Activated naive CD4-positive, alpha-beta T cell treated with Interleukin-2 at 50 U/mL for 16 hours (primary cell): ENCODE measurements at regions not wholly inside any gene's neighbourhood (a gene's known extent, or its start where the extent isn't known, plus 50 kb on each side); places are given as distances from the start of the nearest gene placed in this dataset.
"Not testable (repeated sequence)": the region's sequence is repeated elsewhere in the genome, so short reads cannot be mapped to it uniquely, and the experiment has no call there.

ENCODE experiments used
- DNase-seq: peaks from one replicate; pipeline ENCODE4 v3.0.0-alpha.2; 2020

GRCh38 chr3:66552846-66553245 is 52.0 kb upstream of the LRIG1 start:
- no peak for DNase-seq

DNA sequence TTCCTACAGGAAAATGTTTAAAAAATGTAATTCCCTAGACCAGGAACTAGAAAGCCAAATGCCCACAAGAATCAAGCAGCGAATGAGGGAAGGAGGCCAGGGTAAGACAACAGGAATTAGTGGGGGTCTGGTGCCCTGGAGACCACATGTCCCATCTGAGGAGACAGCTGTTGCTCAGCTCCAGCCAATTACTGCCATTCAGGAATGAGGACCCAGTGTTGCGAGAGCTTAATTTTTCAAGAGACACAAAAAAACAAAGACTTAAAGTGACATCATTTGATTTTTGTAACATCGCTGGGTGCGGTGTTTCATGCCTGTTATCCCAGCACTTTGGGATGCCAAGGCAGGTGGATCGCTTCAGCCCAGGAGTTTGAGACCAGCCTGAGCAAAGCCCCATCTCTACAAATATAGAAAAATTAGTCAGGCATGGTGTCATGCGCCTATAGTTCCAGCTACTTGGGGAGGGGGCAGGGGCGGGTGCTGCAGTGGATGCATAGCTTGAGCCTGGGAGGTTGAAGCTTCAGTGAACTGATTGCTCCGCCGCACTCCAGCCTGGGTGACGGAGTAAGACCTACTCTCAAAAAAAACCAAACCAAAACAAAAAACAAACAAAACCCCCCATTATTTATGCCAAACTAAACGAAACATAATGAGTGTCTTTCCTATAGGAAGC is 52.8 kb upstream of the LRIG1 start:
- no peak for DNase-seq

DNA sequence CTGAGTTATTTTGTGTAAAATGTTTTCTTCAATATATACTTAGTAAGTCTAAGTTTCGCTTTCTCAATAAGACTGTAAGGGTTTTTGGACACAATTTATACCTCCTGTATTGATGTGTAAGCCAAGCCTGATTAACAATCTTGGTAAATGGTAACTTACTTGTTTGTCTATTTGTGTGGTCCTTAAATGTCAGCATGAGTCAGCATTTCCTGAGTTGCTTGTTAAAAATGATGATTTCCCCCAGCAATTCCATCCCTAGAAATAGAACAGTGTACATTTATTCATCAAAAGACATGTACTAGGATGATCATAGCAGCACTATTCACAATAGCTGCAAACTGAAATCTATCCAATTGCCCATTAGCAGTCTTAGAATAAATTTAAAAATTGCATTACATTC is 53.4 kb upstream of the LRIG1 start:
- DNase-seq: no peak

- DNase-seq: no peak
These were observed 54.5 kb upstream of the LRIG1 start for GRCh38 chr3:66555214-66555844.

- DNase-seq: no peak
These were observed 56.3 kb upstream of the LRIG1 start for GRCh38 chr3:66557170-66557569.

DNA sequence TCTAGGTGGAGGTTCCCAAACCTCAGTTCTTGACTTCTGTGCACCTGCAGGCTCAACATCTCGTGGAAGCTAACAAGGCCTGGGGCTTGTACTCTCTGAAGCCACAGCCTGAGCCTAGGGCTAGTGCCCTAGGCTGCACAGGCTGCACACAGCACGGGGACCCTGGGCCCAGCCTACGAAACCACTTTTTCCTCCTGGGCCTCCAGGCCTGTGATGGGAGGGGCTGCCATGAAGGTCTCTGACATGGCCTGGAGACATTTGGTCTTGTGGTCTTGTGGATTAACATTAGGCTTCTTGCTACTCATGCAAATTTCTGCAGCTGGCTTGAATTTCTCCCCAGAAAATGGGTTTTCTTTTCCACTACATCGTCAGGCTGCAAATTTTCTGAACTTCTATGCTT is 59.1 kb upstream of the LRIG1 start:
- DNase-seq: not testable (repeated sequence)

GRCh38 chr3:66561367-66561766 is 60.5 kb upstream of the LRIG1 start:
- no peak for DNase-seq

DNA sequence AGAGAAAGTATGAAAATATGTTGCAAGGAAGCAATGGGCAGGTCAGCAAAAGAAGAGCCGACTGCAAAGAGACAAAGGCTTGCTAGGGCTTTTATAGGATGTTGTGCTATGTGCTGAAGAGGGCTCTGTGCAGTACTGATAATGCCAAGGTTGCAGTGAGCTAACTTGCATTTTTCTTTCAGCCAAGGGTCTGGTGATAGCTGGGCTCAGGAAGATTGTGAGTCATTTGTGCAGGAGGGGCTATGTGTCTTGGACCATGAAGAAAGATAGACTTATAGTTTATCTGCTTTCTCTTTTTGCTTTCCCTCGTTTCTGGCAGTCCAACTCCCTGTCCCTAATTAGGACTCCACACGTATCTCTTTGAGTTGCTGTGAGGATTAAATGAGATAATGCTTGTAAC is 64.5 kb upstream of the LRIG1 start:
- no peak for DNase-seq

GRCh38 chr3:66567077-66567476 is 66.3 kb upstream of the LRIG1 start:
- DNase-seq: no peak

GRCh38 chr3:66572090-66572675 is 71.4 kb upstream of the LRIG1 start:
- no peak for DNase-seq

DNA sequence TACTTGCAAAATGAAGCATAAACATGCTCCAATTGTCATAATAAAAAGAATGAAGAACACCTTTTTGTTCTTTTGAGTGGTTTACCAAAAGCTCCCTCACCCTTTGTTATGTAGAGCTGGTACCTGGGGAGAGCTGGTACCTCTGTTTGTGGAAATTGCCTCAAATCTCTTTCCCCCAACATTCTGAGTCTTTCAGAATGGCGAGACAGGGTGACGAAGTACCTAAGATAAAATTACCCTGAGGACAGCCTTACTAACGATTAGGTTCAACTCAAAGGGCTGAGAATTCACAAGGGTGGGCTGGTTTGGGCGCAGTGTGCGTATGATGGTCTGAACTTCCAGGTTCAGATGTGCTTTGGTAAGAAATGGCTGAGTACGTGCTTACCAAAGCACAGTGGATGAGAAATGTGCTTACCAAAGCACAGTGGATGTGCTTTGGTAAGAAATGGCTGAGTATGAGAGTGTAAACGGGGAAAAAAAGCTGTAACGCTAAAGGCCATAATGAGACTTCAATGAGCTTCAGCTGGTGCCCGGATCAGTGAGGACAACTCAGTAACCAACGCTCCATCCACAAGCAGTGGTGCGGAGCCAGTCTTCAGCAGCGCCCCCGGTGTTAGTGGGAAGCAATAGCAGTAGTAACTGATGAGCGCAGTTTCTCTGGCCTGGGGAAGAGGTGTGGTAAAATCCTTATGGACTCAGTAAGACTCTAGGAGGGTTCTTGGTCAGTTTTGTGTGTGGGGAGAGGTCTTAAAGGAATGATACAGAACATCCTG is 72.3 kb upstream of the LRIG1 start:
- DNase-seq: no peak

DNA sequence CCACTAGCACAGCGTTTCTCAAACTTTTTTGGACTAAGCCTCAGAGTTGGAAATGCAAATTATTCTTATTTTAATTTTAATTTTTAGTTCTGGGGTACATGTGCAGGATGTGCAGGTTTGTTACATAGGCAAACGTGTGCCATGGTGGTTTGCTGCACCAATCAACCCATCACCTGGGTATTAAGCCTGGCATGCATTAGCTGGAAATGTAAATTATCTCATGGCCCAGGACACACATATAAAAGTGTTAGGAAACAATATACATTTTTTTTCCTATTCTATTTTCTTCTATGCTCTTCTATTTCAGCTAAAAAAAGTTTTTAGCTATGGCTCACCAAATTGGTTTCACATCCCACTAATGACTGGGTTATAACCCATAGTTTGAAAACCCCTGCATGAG is 73.3 kb upstream of the LRIG1 start:
- DNase-seq: no peak

- DNase-seq: no peak
These were observed 76.8 kb upstream of the LRIG1 start for GRCh38 chr3:66577426-66578203.

GRCh38 chr3:66581256-66581655 is 80.4 kb upstream of the LRIG1 start:
- DNase-seq: no peak

- peak; percentile 50 for DNase-seq
These were observed 82.0 kb upstream of the LRIG1 start for GRCh38 chr3:66582721-66583423.

DNA sequence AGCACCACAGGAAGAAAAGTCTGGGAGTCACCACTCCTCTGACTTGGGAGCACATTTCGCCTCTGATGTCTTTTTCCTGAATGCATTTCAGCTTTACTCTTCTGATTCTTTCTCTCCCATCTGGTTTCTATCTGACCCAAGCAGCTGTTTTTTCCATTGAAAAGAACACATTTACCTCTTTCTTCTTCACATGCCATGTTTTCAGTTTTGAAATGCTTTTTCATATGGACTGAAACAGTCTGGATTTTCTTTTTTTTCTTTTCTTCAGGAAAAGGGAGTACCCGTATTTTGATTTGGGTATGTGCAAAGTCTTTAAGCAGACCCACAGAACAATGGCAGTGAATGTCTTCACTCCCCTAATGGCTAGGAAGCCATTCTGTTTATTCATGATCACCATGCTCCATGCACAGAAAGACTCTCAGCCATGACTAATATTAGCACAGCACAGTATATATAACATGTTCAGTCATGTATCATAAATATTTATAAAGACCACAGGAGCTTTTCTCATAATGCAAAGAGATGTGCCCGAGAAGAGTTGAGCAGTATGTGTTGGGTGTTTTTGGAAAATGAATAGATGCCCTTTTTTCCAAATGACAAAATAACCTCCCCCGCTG is 82.7 kb upstream of the LRIG1 start:
- DNase-seq: no peak

GRCh38 chr3:66585520-66586095 is 84.8 kb upstream of the LRIG1 start:
- no peak for DNase-seq

DNA sequence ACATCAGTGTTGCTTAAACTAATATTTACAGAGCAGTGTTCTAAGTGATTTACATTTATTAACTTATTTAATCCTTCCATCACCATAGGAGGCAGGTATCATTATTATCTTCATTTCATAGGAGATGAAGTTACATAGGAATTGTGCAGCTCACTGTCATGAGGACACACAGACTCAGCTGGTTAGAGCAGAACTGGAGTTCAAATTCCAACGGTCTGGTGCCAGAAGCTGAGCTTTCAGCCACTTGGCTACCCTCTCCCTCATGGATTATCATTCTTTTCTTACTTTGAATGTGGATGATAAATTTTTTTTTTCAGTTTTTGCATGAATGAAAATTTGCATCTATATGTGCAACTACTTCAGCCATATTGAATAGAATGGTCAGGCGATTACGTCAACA is 86.0 kb upstream of the LRIG1 start:
- DNase-seq: no peak

DNA sequence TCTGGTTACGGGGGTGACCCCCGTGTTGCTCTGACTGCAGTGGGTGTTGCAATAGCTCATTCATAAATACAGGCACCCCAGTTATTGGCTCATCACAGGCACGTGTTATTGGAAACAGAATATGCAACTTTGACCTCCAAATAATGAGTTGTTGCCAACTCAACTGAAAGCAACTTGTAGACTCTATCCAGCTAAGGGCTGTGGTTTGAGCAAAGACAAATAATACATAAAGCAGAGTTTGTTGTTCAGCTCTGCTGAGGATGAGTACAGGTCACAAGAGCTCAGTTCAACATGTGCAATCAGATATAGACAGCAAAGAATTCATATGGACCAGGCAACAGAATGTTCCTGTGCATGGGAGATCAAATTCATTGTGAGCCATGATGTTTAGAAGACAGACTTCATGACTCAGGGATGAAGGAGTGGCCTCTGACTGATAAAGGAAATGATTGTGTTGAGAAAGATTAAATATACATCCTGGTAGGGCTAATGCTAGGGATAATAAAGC is 87.6 kb upstream of the LRIG1 start:
- DNase-seq: no peak

DNA sequence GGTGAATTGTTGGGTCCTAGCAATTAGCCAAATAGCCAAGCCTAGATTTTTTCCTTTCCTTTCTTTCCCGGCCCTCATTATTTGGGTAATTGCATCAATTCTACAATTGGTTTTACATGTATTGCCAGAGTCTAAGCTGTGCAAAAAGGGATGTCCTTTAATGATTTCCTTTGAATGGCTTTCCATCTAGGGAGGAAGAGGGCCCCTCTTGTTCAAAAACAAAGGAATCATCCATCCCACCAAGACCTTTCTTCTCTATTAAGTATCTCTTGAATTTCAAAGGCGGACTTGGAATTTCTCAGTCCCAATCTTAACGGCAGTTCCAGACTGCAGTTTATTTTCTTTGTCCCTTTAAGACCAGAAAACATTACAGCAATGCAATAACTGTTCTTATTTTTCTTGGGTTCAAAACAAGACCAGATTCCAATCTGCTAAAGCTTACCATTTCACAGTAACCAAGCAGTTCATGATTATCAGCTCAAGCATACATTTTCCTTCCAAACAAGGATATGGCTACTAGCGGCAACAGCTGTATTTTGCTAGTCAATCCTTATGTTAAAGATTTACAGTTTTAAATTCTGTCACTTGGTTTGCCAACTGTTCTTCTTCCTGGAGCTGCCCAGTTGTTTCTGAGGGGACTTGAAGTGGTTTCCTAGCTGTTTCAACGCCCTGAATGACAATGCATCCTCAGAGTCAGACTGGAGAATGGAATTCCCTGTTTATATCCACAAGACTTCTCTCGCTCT is 91.4 kb upstream of the LRIG1 start:
- no peak for DNase-seq
